Esophagus muscularis mucosa (tissue), 3 donors: ENCODE measurements at regions not wholly inside any gene's neighbourhood (a gene's known extent, or its start where the extent isn't known, plus 50 kb on each side); places are given as distances from the start of the nearest gene placed in this dataset.

Experiments used
- POLR2A ChIP-seq: fragments of 450-650 bp; IDR thresholded peaks from one replicate; pipeline ENCODE4 v1.6.1; 2017; ENCODE audit warnings: antibody characterized with exemption, moderate library complexity, mild to moderate bottlenecking, low read depth
- POLR2AphosphoS5 ChIP-seq, 2 donors: sonication (generic); formaldehyde crosslinking; IDR thresholded peaks; one replicate each; pipeline ENCODE4 v1.6.1; 2017; ENCODE audit warnings: antibody characterized with exemption in 2 of 2
- TF ChIP-seq, protein P1 (sequence below), 3 experiments: fragments of 200-600 bp in 2 of 3; fragments of 450-650 bp in 1 of 3; sonication (generic) in 2 of 3; IDR thresholded peaks; one replicate each; pipeline ENCODE4 v1.5.1; 2017 to 2019; ENCODE audit warnings: antibody characterized with exemption in 3 of 3, mild to moderate bottlenecking in 2 of 3, moderate library complexity in 1 of 3

GRCh38 chr4:52317981-52318380, 266.9 kb downstream of the SPATA18 start:
- TF ChIP-seq, protein P1, sequence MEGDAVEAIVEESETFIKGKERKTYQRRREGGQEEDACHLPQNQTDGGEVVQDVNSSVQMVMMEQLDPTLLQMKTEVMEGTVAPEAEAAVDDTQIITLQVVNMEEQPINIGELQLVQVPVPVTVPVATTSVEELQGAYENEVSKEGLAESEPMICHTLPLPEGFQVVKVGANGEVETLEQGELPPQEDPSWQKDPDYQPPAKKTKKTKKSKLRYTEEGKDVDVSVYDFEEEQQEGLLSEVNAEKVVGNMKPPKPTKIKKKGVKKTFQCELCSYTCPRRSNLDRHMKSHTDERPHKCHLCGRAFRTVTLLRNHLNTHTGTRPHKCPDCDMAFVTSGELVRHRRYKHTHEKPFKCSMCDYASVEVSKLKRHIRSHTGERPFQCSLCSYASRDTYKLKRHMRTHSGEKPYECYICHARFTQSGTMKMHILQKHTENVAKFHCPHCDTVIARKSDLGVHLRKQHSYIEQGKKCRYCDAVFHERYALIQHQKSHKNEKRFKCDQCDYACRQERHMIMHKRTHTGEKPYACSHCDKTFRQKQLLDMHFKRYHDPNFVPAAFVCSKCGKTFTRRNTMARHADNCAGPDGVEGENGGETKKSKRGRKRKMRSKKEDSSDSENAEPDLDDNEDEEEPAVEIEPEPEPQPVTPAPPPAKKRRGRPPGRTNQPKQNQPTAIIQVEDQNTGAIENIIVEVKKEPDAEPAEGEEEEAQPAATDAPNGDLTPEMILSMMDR (IDR thresholded peaks at IDR 0.05) = no peak
- TF ChIP-seq POLR2AphosphoS5 (IDR thresholded peaks at IDR 0.05) = no peak
- no peak for TF ChIP-seq POLR2A
